ENCODE measurements at regions not wholly inside any gene's neighbourhood (a gene's known extent, or its start where the extent isn't known, plus 50 kb on each side); places are given as distances from the start of the nearest gene placed in this dataset.

- Histone ChIP-seq H2BK15ac (ENCODE audit: low read length) (no peak overlapping the region), H3K9me3 (ENCODE audit: insufficient read depth in 2 of 2, low read depth in 1 of 2, low read length in 1 of 2) (no peaks in the 10 kb centered on the region), H3K23me2 (ENCODE audit: low read depth, low read length) (no peaks in the 10 kb centered on the region), H3K4me2 (ENCODE audit: insufficient read depth in 1 of 2, low read depth in 2 of 2, low read length in 2 of 2) (no peak overlapping the region), H3K4me3 (ENCODE audit: extremely low read depth in 1 of 4, insufficient read depth in 2 of 4, low read depth in 3 of 4, low read length in 4 of 4) (no peak overlapping the region), H3K27me3 (replicated peaks in 1 of 4; ENCODE audit: control insufficient read depth in 3 of 4, extremely low read depth in 1 of 4, insufficient read depth in 3 of 4, low read length in 3 of 4) (no peaks in the 10 kb centered on the region), H4K8ac (ENCODE audit: extremely low read depth, insufficient read depth, low read length) (no peak overlapping the region), H3K9ac (replicated peaks in 1 of 4; ENCODE audit: extremely low read depth in 1 of 4, low read depth in 3 of 4, low read length in 3 of 4) (no peak overlapping the region), H4K5ac (ENCODE audit: insufficient read length, low read depth, low read length) (no peak overlapping the region), H4K20me1 (replicated peaks in 1 of 2; ENCODE audit: control insufficient read depth in 1 of 2, insufficient read depth in 2 of 2, low read length in 2 of 2) (no peaks in the 10 kb centered on the region), H2BK20ac (ENCODE audit: low read length) (no peak overlapping the region), H2BK5ac (ENCODE audit: low read depth, low read length) (no peak overlapping the region; the same call in 1 of the 2 replicates), H3K36me3 (ENCODE audit: control insufficient read depth in 2 of 4, insufficient read depth in 4 of 4, low read length in 3 of 4) (no peaks in the 10 kb centered on the region), H3K27ac (ENCODE audit: low read depth, low read length) (no peak overlapping the region), H3K23ac (ENCODE audit: insufficient read length) (no peak overlapping the region), H4K91ac (replicated peaks; ENCODE audit: insufficient read length, low read length) (no peak overlapping the region), H3K14ac (ENCODE audit: insufficient read length) (no peak overlapping the region), H2AK5ac (ENCODE audit: low read depth, low read length) (no peak overlapping the region), H2BK120ac (replicated peaks; ENCODE audit: low read depth, low read length) (no peak overlapping the region), H3K79me1 (ENCODE audit: low read depth, low read length) (no peaks in the 10 kb centered on the region), H3K4me1 (replicated peaks in 1 of 4; ENCODE audit: control insufficient read depth in 3 of 4, insufficient read depth in 4 of 4, low read length in 3 of 4) (peaks cover 0 to 7% (median 3%) of the 10 kb centered on the region in 4 experiments; a peak in 4 of 7 replicates), H3K56ac (replicated peaks; ENCODE audit: insufficient read length, low read depth, low read length) (no peak overlapping the region), H3K79me2 (ENCODE audit: control insufficient read depth in 1 of 2, insufficient read depth in 2 of 2, low read length in 2 of 2) (no peaks in the 10 kb centered on the region), H3K4ac (replicated peaks; ENCODE audit: insufficient read length, low read depth, low read length) (no peak overlapping the region), H2AFZ (ENCODE audit: low read length) (no peak overlapping the region), H2BK12ac (ENCODE audit: low read depth, low read length) (peak overlapping the region; percentile 23; the same call in 1 of the 2 replicates), H3K18ac (ENCODE audit: extremely low read depth, low read length) (no peak overlapping the region)
- 87% methylated on average over 10 of the region's 11 CpGs; no CpG with 5 or more reads in 1 of the 2 experiments for WGBS, 2 experiments (ENCODE audit: extremely low coverage in 1 of 2, insufficient coverage in 1 of 2, insufficient read length in 1 of 2, insufficient replicate concordance in 2 of 2, low coverage in 1 of 2, low lambda C conversion rate in 2 of 2, missing lambda C conversion rate in 1 of 2)
- ChIA-PET POLR2A (ENCODE audit: partially characterized antibody) (interaction anchor here (1.1 kb wide), 1 partner anchor 36 kb away, joined by 3 read pairs; no protein-coding TSS in a partner anchor), CTCF (ENCODE audit: partially characterized antibody) (interaction anchor here (0.6 kb wide), 1 partner anchor 326 kb away, joined by 3 read pairs; no protein-coding TSS in a partner anchor)
- DNase-seq (ENCODE audit: low read depth in 1 of 2, low spot score in 2 of 2), result no peak
- TF ChIP-seq BRCA1 (IDR thresholded peaks at IDR 0.05; ENCODE audit: low read depth, low read length) (no peak), SP4 (IDR thresholded peaks at IDR 0.05; ENCODE audit: low read length) (no peak), MAX (IDR thresholded peaks at IDR 0.05) (no peak), POU5F1 (IDR thresholded peaks at IDR 0.05; ENCODE audit: low read depth, low read length) (no peak), YY1 (IDR thresholded peaks at IDR 0.05; ENCODE audit: low read depth, low read length) (no peak), SUZ12 (IDR thresholded peaks at IDR 0.05; ENCODE audit: low read length) (no peak), RXRA (IDR thresholded peaks at IDR 0.05; ENCODE audit: insufficient read depth, low read depth, low read length) (no peak), CBX8 (IDR thresholded peaks at IDR 0.05; ENCODE audit: borderline replicate concordance, low read depth, low read length) (no peak), RBBP5 (IDR thresholded peaks at IDR 0.05; ENCODE audit: borderline replicate concordance, low read depth, low read length) (no peak), CTBP2 (IDR thresholded peaks at IDR 0.05; ENCODE audit: borderline replicate concordance, insufficient read depth, insufficient read length, low read length) (no peak), SAP30 (IDR thresholded peaks at IDR 0.05; ENCODE audit: insufficient read depth, insufficient replicate concordance, low read length) (no peak), TEAD4 (IDR thresholded peaks at IDR 0.05; ENCODE audit: low read depth, low read length) (no peak)
- FAIRE-seq, result no peak
Measured at GRCh38 chr6:170043881-170044790, 246.7 kb downstream of the DLL1 start.

Data from H1 (cell line).